ENCODE measurements at regions not wholly inside any gene's neighbourhood (a gene's known extent, or its start where the extent isn't known, plus 50 kb on each side); places are given as distances from the start of the nearest gene placed in this dataset.

DNA sequence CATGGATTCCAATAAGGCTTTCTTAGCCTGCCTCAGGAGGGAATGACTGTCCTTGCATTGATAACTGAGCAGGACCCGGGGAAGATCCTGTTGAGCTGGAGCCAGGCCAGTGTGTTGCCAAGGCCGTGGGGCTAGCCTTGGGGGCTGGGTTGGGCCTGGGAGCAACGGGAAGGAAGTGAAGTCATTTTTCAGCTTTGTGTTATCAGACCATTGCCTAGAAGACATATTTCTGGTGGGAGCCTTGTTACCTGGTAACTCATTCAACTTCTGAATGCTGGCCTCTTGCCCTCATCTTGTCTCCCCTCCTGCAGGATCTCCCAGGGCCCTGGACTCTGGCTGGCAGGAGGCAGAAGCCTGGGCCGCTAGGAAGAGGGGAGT lies 92.7 kb upstream of the MGAT5 start:
- H2AFZ ChIP-seq (ENCODE audit: low read depth, low read length, poor library complexity, severe bottlenecking): no peak overlapping the region
- H3K36me3 ChIP-seq (ENCODE audit: control insufficient read depth in 1 of 2, insufficient read depth in 2 of 2, low read length in 2 of 2): no peaks in the 10 kb centered on the region
- no peak overlapping the region for H3K4me3 ChIP-seq (replicated peaks in 1 of 2; ENCODE audit: low read depth in 1 of 2, low read length in 2 of 2)
- intact Hi-C loops (cut with micrococcal nuclease): no loop called here
- CTCF ChIA-PET: no interaction called here
- BruUV-seq (replicated peaks): no TSS peak
- H3K27me3 ChIP-seq (ENCODE audit: insufficient read depth, low read length): no peaks in the 10 kb centered on the region
- H3K4me1 ChIP-seq (ENCODE audit: control insufficient read depth in 1 of 2, insufficient read depth in 2 of 2, low read length in 2 of 2): no peaks in the 10 kb centered on the region
- DNase-seq (ENCODE audit: low read depth, low spot score) (no peak), ATAC-seq (no peak)
- H3K9me2 ChIP-seq (ENCODE audit: insufficient read depth): no peaks in the 10 kb centered on the region
- H4K20me1 ChIP-seq (ENCODE audit: insufficient read depth): no peaks in the 10 kb centered on the region
- no peak overlapping the region for H3K4me2 ChIP-seq (ENCODE audit: low read length)
- RAD21 ChIA-PET (ENCODE audit: low non-redundant PET in 1 of 2, low total read pairs in 2 of 2, uncharacterized antibody in 2 of 2, unreplicated experiment in 2 of 2): no interaction called here
- no peak overlapping the region for H3K27ac ChIP-seq (ENCODE audit: low read depth, low read length)
- no peaks in the 10 kb centered on the region for H3K9me3 ChIP-seq (ENCODE audit: control insufficient read depth in 1 of 2, insufficient read depth in 1 of 2, low read depth in 1 of 2, low read length in 2 of 2)
- POLR2A ChIA-PET: no interaction called here
- TF ChIP-seq TCF7L2 (IDR thresholded peaks at IDR 0.05; ENCODE audit: borderline replicate concordance, extremely low read depth, insufficient read depth, insufficient read length) (no peak), ELF1 (IDR thresholded peaks at IDR 0.05; ENCODE audit: borderline replicate concordance, low read depth) (no peak), SRF (IDR thresholded peaks at IDR 0.05; ENCODE audit: low read depth) (no peak), FOSL1 (IDR thresholded peaks at IDR 0.05; ENCODE audit: low read depth) (no peak), EZH2phosphoT487 (IDR thresholded peaks at IDR 0.05; ENCODE audit: borderline replicate concordance) (no peak), CBX3 (IDR thresholded peaks at IDR 0.05; ENCODE audit: low read depth) (no peak)
- peaks cover 4% of the 10 kb centered on the region; the same call in 1 of the 2 replicates for H3K79me2 ChIP-seq (ENCODE audit: insufficient read depth, low read length)
- H3K9ac ChIP-seq (ENCODE audit: low read length): no peak overlapping the region

DNA sequence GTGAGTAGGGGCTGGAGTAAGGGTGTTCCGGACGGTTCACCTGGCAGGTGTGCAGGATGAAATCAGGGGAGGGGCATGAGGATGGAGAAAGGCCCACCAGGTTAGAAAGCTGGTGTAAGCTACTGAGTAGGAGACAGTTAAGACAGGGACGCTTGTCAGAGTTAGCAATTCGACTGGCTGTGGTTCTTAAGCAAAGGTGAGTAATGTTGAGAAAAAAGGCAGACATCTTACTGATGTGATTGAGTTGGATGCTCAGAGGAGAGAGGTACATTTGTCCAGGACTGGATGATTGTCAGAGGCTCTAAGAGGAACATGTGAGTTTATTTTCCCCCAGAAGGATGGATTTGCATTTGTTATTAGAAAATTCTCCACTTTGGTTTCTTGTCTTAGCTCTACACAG lies 90.5 kb upstream of the MGAT5 start:
- H3K27me3 ChIP-seq (ENCODE audit: insufficient read depth, low read length): no peaks in the 10 kb centered on the region
- RAD21 ChIA-PET (ENCODE audit: low non-redundant PET in 1 of 2, low total read pairs in 2 of 2, uncharacterized antibody in 2 of 2, unreplicated experiment in 2 of 2): no interaction called here
- H3K4me1 ChIP-seq (ENCODE audit: control insufficient read depth in 1 of 2, insufficient read depth in 2 of 2, low read length in 2 of 2): no peaks in the 10 kb centered on the region
- BruUV-seq (replicated peaks): no TSS peak
- peaks cover 4% of the 10 kb centered on the region; the same call in 1 of the 2 replicates for H3K79me2 ChIP-seq (ENCODE audit: insufficient read depth, low read length)
- intact Hi-C loops (cut with micrococcal nuclease): no loop called here
- H3K9me3 ChIP-seq (ENCODE audit: control insufficient read depth in 1 of 2, insufficient read depth in 1 of 2, low read depth in 1 of 2, low read length in 2 of 2): no peaks in the 10 kb centered on the region
- CTCF ChIA-PET: no interaction called here
- H3K4me3 ChIP-seq (replicated peaks in 1 of 2; ENCODE audit: low read depth in 1 of 2, low read length in 2 of 2): no peak overlapping the region
- H3K9ac ChIP-seq (ENCODE audit: low read length): no peak overlapping the region
- no peak for DNase-seq (ENCODE audit: low read depth, low spot score)
- H3K9me2 ChIP-seq (ENCODE audit: insufficient read depth): no peaks in the 10 kb centered on the region
- no peaks in the 10 kb centered on the region for H3K36me3 ChIP-seq (ENCODE audit: control insufficient read depth in 1 of 2, insufficient read depth in 2 of 2, low read length in 2 of 2)
- no peaks in the 10 kb centered on the region for H4K20me1 ChIP-seq (ENCODE audit: insufficient read depth)
- TF ChIP-seq, protein P1, sequence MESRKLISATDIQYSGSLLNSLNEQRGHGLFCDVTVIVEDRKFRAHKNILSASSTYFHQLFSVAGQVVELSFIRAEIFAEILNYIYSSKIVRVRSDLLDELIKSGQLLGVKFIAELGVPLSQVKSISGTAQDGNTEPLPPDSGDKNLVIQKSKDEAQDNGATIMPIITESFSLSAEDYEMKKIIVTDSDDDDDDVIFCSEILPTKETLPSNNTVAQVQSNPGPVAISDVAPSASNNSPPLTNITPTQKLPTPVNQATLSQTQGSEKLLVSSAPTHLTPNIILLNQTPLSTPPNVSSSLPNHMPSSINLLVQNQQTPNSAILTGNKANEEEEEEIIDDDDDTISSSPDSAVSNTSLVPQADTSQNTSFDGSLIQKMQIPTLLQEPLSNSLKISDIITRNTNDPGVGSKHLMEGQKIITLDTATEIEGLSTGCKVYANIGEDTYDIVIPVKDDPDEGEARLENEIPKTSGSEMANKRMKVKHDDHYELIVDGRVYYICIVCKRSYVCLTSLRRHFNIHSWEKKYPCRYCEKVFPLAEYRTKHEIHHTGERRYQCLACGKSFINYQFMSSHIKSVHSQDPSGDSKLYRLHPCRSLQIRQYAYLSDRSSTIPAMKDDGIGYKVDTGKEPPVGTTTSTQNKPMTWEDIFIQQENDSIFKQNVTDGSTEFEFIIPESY (IDR thresholded peaks at IDR 0.05; ENCODE audit: extremely low read depth, insufficient replicate concordance, low read length): no peak
- TF ChIP-seq SIN3A (IDR thresholded peaks at IDR 0.05; ENCODE audit: low read depth) (no peak), ZFX (IDR thresholded peaks at IDR 0.05) (no peak), ZNF274 (IDR thresholded peaks at IDR 0.05; ENCODE audit: low read depth, low read length) (no peak), EGR1 (IDR thresholded peaks at IDR 0.05; ENCODE audit: low read depth) (no peak), SP1 (IDR thresholded peaks at IDR 0.05; ENCODE audit: low read depth) (no peak), FOSL1 (IDR thresholded peaks at IDR 0.05; ENCODE audit: low read depth) (no peak), CBX3 (IDR thresholded peaks at IDR 0.05; ENCODE audit: low read depth) (no peak)
- TF ChIP-seq, protein P2, sequence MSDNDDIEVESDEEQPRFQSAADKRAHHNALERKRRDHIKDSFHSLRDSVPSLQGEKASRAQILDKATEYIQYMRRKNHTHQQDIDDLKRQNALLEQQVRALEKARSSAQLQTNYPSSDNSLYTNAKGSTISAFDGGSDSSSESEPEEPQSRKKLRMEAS (IDR thresholded peaks at IDR 0.05): no peak
- no peak overlapping the region for H2AFZ ChIP-seq (ENCODE audit: low read depth, low read length, poor library complexity, severe bottlenecking)
- POLR2A ChIA-PET: no interaction called here
- ATAC-seq: no peak
- no peak overlapping the region for H3K27ac ChIP-seq (ENCODE audit: low read depth, low read length)
- no peak overlapping the region for H3K4me2 ChIP-seq (ENCODE audit: low read length)
